ENCODE measurements at regions not wholly inside any gene's neighbourhood (a gene's known extent, or its start where the extent isn't known, plus 50 kb on each side); places are given as distances from the start of the nearest gene placed in this dataset.

DNA sequence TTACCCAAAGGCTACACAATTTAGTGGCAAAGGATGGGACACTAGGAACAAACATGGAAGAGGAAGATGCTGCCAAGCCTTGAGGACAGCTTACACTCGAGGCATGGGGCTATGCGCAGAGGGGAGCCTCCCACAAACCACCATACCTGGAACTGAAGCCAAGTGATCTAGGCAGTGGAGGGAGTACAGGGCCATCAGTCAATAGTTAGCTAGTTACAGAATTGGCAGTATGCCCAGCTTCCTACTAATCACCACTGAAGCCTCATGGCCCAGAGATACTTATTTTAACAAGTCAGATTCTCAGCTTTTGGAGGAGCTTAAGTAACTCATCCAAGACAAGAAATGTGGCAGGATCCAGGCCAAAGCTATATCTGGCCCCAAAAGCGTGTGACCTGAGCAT lies 226.6 kb upstream of the MOCS1 start:
- TF ChIP-seq SMC3 (conservative IDR thresholded peaks at IDR 0.05; ENCODE audit: poor library complexity) (no peak), CTCF (IDR thresholded peaks at IDR 0.05; ENCODE audit: poor library complexity, severe bottlenecking) (no peak), POLR2AphosphoS5 (IDR thresholded peaks at IDR 0.05) (no peak)

Measured in neural cell (in vitro differentiated cells).